HG03097 (cell line): ENCODE measurements at regions not wholly inside any gene's neighbourhood (a gene's known extent, or its start where the extent isn't known, plus 50 kb on each side); places are given as distances from the start of the nearest gene placed in this dataset.

Source experiments
- ATAC-seq: cut with Tn5 transposase; IDR thresholded peaks from one replicate; pipeline ENCODE4 v1.9.1; 2021; ENCODE audit not compliant: unreplicated experiment, low FRiP score

DNA sequence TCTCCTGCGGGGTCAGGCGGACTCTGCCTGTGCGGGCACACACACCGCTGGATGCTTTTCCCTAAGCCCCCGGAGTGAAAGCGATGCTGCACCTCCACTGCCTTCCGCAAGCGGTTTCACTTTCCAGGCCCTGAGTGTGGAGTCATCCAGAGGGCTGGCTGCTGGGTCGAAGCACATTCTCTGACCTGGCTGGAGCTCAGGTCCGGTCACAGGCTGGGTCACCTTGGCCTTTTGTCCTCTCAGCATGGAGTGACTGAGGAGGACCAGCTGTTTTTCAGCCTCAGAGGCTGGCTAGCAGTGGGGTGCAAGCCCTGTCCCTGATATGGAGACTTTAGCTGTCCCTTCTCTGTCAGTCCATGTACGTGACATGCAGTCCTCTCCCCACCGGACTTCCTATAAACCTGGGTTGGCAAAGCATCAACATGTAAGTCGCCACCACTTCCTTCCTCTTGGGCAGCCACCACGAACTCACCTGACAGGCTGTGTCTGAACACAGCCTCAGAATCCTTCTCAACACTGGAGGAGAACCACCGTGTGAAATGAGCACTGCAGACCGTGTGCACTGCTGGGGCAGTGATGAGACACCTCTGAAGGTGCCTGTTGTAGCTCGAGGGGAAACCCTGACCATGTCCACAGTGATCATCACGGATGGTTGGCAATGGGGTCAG, 51.3 kb downstream of the GADD45G start:
- no peak for ATAC-seq

DNA sequence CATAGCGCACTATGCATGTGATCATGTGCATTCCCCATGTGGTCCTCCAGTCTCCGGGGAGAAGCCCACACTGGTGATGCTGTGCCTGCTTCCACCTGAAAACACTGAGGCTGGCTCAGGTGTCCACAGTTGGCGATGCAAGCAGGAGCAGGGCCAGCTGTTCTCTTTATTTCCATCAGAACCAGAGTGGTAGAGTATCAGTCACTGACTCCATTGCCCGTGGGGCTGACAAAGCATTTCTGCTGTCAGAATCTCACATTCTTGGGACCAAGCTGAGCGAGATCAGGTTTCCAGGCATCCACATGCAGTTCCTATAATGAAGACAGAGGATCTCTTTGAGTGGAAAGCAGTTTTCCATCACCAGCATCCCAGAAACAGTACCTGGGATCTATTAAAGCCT, 52.5 kb downstream of the GADD45G start:
- ATAC-seq = no peak

DNA sequence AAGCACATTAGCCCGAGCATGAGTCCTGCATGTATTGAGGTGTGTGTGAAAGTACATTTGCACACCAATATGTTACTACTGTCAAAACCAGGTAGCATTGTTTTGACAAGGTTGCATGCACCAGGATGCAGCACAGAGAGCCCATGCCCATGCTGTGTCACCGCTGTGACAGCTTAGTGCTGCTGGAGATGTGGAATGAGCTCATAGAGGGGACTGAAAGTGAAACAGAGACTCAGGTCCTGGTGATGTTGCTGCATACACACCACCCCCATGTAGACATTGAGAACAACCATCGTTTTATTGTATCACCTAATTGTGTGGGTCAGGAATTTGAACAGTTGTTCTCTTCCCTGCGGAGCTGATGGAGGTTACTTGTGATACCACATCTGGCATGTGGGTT, 53.0 kb downstream of the GADD45G start:
- ATAC-seq = no peak

GRCh38 chr9:89658401-89658800, 53.6 kb downstream of the GADD45G start:
- no peak for ATAC-seq

- ATAC-seq = no peak
Observed at GRCh38 chr9:89658931-89659330, 54.1 kb downstream of the GADD45G start.

- no peak for ATAC-seq
Observed at GRCh38 chr9:89659473-89659872, 54.7 kb downstream of the GADD45G start.

DNA sequence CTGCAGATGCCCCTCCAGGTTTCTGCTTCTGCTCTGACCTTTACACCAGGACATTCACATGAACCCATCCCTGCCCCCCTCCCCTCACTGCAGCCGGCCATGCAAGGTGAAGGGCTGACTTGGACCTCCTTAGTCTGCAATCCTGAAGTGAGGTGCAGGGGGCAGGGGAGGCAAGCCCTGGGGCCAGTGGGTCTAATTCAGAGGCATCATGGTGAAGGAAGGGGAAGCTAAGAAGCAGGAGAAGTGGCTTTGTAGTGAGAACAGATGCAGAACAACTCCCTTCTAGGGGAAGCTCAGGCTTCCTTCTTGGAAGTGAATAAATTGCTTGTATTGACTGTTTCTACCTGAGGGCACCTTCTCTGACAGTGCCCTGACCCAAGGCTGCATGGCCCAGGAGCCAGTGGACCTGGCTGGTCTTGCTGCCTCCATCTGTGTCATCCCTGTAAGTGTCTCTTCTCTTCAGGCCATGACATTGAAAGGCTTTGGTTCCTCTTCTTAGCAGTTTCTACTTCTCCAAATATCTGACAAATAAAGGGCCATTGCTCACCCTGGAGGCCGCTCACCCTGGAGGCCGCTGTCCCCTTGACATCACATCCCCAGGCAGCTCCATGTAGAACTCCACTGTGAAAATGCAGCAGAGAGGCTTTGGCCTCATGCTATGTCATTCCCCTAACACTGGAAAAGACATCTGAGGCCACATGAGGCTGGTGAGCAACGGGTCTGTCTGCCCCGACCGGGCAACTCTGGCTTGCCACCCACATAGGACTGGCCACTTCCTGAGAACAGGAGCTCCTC, 55.3 kb downstream of the GADD45G start:
- no peak for ATAC-seq

DNA sequence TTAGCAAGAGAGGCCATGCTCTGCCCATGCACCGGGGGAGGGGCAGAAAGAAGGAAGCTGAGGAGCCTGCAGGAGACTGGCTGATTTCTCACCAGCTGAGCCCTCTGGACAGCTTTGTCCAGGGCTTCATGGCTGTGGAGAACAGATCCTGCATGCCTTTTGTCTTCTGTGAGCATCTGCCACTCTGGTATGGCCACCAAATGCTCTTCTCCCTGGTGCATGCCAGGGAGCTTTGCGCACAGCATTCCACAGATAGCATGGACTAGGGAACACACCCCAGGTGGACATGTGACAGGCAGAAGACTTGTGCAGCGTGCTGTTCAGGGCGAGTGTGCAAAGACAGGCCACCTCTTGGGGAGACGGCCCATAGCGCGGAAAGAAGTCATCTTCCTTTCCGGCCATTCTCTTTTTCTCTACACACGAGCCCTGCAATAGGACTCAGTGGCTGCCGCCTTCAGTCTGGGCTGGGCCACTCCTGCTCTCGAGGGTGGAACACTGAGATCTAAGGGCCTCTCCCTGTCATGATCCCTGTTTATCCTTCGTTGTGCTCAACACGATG, 56.7 kb downstream of the GADD45G start:
- no peak for ATAC-seq

DNA sequence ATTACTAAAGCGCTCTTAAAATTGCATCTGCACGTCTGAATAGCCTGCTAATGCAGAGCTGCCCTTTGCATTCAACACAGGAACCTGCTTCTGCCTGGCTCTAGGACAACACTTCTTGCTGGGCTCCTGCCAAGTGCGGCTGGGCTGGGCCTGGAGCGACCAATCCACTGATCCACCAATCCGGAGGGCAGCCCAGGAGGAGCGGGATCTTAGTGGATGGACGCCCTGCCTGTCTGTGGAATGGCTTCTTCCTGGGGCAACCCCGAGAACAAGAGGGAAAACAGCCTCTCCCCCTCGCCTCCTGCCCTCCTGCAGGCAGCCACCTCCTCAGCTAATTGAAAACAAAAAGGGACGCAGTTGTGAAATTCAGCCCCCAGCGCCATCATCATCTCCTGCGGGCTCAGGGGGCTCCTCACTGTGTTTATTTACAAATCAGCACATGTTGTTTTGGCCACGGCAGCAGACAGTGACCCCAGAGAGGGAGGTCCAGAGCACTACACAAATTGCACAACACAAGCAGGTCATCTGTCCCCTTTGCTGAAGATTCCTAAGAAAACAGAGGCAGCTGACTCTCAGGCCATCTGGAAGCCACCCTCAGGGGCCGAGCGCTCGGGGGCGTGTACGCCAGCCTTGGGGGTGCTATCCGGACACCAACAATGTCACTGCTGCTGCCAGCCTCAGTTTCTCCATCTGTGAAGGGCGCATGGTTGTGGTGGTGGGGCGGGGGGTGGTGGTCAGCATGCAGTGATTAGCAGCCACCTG, 57.3 kb downstream of the GADD45G start:
- ATAC-seq = no peak

GRCh38 chr9:89662718-89663613, 58.2 kb downstream of the GADD45G start:
- no peak for ATAC-seq

GRCh38 chr9:89663614-89663970, 58.8 kb downstream of the GADD45G start:
- no peak for ATAC-seq

- no peak for ATAC-seq
Observed at GRCh38 chr9:89664010-89664409, 59.2 kb downstream of the GADD45G start.

DNA sequence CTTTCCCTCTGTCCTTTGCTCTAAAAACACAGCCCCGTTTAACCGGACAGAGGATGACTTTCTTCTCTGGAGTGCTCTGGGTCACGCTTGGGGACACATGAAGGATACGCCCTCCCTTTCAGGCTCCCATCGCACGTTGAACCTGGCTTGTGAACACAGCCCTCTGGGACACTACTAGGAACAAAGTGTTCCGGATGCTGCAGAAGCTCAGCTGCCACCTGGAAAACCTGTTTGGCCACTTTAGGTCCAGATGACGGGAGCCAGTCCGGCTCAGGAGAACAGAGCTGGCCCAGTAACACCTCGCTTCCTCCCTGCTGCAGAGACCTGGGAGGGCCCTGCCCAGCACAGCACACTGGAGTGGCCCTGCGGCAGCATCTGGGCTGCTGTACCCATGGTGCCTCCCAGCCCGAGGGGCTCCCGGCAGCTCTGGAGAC, 60.1 kb downstream of the GADD45G start:
- ATAC-seq = no peak

DNA sequence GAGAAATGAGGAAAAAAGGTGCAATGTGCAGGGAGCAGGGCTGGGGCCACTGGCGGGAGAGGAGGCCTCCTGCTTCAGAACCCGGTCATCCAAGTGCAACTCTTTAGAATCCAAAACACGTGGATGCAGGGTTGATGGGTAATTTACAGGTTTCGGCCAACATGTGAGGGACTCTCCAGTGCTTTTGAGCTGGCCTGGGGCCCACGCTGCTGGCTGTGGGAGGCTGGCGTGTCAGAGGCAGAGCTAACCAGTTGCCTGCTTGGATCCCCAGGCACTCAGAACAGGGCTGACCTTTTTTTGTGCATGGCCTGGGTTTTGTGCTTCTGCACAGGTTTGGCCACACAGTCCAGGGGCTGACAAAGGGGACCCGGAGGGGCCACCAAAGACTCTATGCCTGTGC, 61.6 kb downstream of the GADD45G start:
- no peak for ATAC-seq

GRCh38 chr9:89666950-89667349, 62.1 kb downstream of the GADD45G start:
- no peak for ATAC-seq

GRCh38 chr9:89667726-89668125, 62.9 kb downstream of the GADD45G start:
- ATAC-seq = no peak

DNA sequence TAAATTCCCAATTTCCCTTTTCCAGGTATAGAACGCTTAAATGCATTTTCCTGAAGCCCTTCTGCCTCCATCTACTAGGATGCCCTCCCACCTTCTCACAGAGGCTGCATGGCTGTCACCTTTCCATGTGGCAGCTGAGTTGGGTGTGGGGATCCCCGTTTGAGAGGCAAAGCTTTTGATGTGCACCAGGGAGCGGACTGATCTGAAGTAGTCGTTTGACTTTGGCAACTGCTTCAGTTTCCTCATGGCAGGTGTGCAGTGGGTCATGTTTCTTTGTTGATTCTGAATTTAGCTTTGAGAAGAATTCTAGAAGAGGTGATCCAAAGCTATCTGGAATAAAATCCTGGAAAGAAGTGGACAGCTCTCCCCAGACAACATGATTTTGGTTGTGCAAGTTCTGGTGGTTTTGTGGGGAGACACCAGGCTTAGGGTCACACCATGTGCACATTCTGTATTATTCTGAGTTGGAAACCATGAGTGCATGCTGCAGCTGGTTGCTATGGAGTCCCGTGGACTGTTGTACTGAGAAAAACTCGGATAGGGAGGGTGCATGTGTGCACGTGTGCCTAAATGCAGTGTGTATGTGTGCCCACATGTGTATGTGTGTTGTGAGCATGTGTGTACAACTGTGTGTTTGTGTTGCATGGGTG, 63.5 kb downstream of the GADD45G start:
- ATAC-seq = no peak

GRCh38 chr9:89668866-89669246, 64.0 kb downstream of the GADD45G start:
- ATAC-seq = no peak

GRCh38 chr9:89669361-89669842, 64.6 kb downstream of the GADD45G start:
- ATAC-seq = no peak

GRCh38 chr9:89670114-89670513, 65.3 kb downstream of the GADD45G start:
- ATAC-seq = no peak
